ENCODE measurements at regions not wholly inside any gene's neighbourhood (a gene's known extent, or its start where the extent isn't known, plus 50 kb on each side); places are given as distances from the start of the nearest gene placed in this dataset.
"Not testable (repeated sequence)": the region's sequence is repeated elsewhere in the genome, so short reads cannot be mapped to it uniquely, and the experiment has no call there.

GRCh38 chr13:44783994-44784707 is 205.1 kb downstream of the NUFIP1 start:
- DNase-seq = no peak

GRCh38 chr13:44780591-44781280 is 204.6 kb upstream of the TSC22D1 start:
- no peak for DNase-seq

GRCh38 chr13:44778761-44779484 is 202.8 kb upstream of the TSC22D1 start:
- no peak for DNase-seq

GRCh38 chr13:44775290-44775689 is 199.2 kb upstream of the TSC22D1 start:
- not testable (repeated sequence) for DNase-seq

GRCh38 chr13:44770951-44771350 is 194.8 kb upstream of the TSC22D1 start:
- no peak for DNase-seq

- DNase-seq = no peak
These were observed 193.6 kb upstream of the TSC22D1 start for GRCh38 chr13:44769686-44770085.

GRCh38 chr13:44768775-44769581 is 192.8 kb upstream of the TSC22D1 start:
- DNase-seq = no peak

GRCh38 chr13:44768239-44768638 is 192.1 kb upstream of the TSC22D1 start:
- DNase-seq = no peak

GRCh38 chr13:44765001-44765471 is 188.9 kb upstream of the TSC22D1 start:
- DNase-seq = no peak

- DNase-seq = no peak
These were observed 188.2 kb upstream of the TSC22D1 start for GRCh38 chr13:44764302-44764692.

GRCh38 chr13:44763615-44764301 is 187.6 kb upstream of the TSC22D1 start:
- no peak for DNase-seq

- no peak for DNase-seq
These were observed 186.8 kb upstream of the TSC22D1 start for GRCh38 chr13:44762911-44763310.

- DNase-seq = no peak
These were observed 184.3 kb upstream of the TSC22D1 start for GRCh38 chr13:44760434-44760833.

GRCh38 chr13:44759384-44760360 is 183.5 kb upstream of the TSC22D1 start:
- DNase-seq = peak in 2 of 3 donors; percentile 20 to 42

- DNase-seq = peak in 2 of 3 donors; percentile 53 to 84
These were observed 182.7 kb upstream of the TSC22D1 start for GRCh38 chr13:44758630-44759383.

- no peak for DNase-seq
These were observed 181.5 kb upstream of the TSC22D1 start for GRCh38 chr13:44757671-44758070.

GRCh38 chr13:44756276-44756810 is 180.2 kb upstream of the TSC22D1 start:
- DNase-seq = no peak

- DNase-seq = peak in 1 of 3 donors; percentile 6
These were observed 179.7 kb upstream of the TSC22D1 start for GRCh38 chr13:44755872-44756271.

- DNase-seq = no peak
These were observed 176.0 kb upstream of the TSC22D1 start for GRCh38 chr13:44752164-44752563.

Data from muscle of back (tissue), 3 donors.